ENCODE measurements at regions not wholly inside any gene's neighbourhood (a gene's known extent, or its start where the extent isn't known, plus 50 kb on each side); places are given as distances from the start of the nearest gene placed in this dataset.

GRCh38 chr10:8417631-8418030, 363.1 kb downstream of the GATA3 start:
- DNase-seq (ENCODE audit: low read depth, low spot score) = no peak
- ChIA-PET CTCF (no interaction called here), POLR2A (no interaction called here)
- FAIRE-seq = no peak
- Histone ChIP-seq H2AFZ (ENCODE audit: low read depth, low read length) (no peak overlapping the region), H3K9me1 (replicated peaks; ENCODE audit: control insufficient read depth, extremely low read depth, insufficient read depth, low read length) (no peaks in the 10 kb centered on the region), H3K36me3 (ENCODE audit: control insufficient read depth in 2 of 2, extremely low read depth in 1 of 2, insufficient read depth in 2 of 2, low read length in 2 of 2) (no peaks in the 10 kb centered on the region), H3K9ac (replicated peaks; ENCODE audit: extremely low read depth, insufficient read depth, low read length) (no peak overlapping the region), H3K4me3 (replicated peaks in 1 of 3; ENCODE audit: insufficient read depth in 1 of 3, low read depth in 1 of 3, low read length in 3 of 3) (no peak overlapping the region), H3K4me2 (ENCODE audit: insufficient read depth, low read length) (no peak overlapping the region), H4K20me1 (replicated peaks; ENCODE audit: control insufficient read depth, extremely low read depth, insufficient read depth, low read length) (no peaks in the 10 kb centered on the region), H3K9me3 (replicated peaks; ENCODE audit: control insufficient read depth, insufficient read depth, low read length) (no peaks in the 10 kb centered on the region), H3K27me3 (ENCODE audit: control insufficient read depth in 2 of 2, insufficient read depth in 2 of 2, low read length in 2 of 2) (no peaks in the 10 kb centered on the region), H3K79me2 (ENCODE audit: control insufficient read depth, insufficient read depth, low read length) (no peaks in the 10 kb centered on the region), H3K4me1 (ENCODE audit: control insufficient read depth, extremely low read depth, insufficient read depth, low read length) (no peaks in the 10 kb centered on the region), H3K27ac (ENCODE audit: insufficient read depth, low read depth, low read length) (no peak overlapping the region)
- no TSS peak for BruUV-seq (replicated peaks)
- intact Hi-C loops (cut with micrococcal nuclease) = no loop called here
- dilution Hi-C loops (cut with MboI; ENCODE audit: extremely low pct_ligation_motif_present, low sequenced_read_pairs) = no loop called here
- TF ChIP-seq MYC (IDR thresholded peaks at IDR 0.05; ENCODE audit: low read depth, low read length) (no peak), CTCF (IDR thresholded peaks at IDR 0.05; ENCODE audit: extremely low read depth in 1 of 2, insufficient read depth in 1 of 2, low read depth in 1 of 2, low read length in 2 of 2) (no peak), JUN (IDR thresholded peaks at IDR 0.05; ENCODE audit: borderline replicate concordance, insufficient read depth, insufficient read length, low read depth) (no peak), GATA2 (IDR thresholded peaks at IDR 0.05; ENCODE audit: insufficient read depth, insufficient read length, low read depth, low read length) (no peak), MAX (IDR thresholded peaks at IDR 0.05; ENCODE audit: insufficient read depth, insufficient read length) (no peak), EZH2 (IDR thresholded peaks at IDR 0.05; ENCODE audit: borderline replicate concordance, low read depth, low read length, severe bottlenecking) (no peak), POLR2AphosphoS5 (IDR thresholded peaks at IDR 0.05; ENCODE audit: insufficient read depth, low read depth, low read length) (no peak), POLR2A (IDR thresholded peaks at IDR 0.05; ENCODE audit: low read depth, low read length) (no peak), FOS (IDR thresholded peaks at IDR 0.05; ENCODE audit: borderline replicate concordance, insufficient read depth, low read length) (no peak)

Measured in endothelial cell of umbilical vein (primary cell).